Muscle of arm (tissue), 1 donor: ENCODE measurements at regions not wholly inside any gene's neighbourhood (a gene's known extent, or its start where the extent isn't known, plus 50 kb on each side); places are given as distances from the start of the nearest gene placed in this dataset.
A peak's percentile ranks its signal among the peaks of the same experiment; 100 is the strongest.

ENCODE experiments used
- DNase-seq: peaks from one replicate; pipeline ENCODE4 v3.0.0-alpha.2; 2013

GRCh38 chr6:138550346-138550767, 51.1 kb upstream of the NHSL1 start:
- DNase-seq = no peak

DNA sequence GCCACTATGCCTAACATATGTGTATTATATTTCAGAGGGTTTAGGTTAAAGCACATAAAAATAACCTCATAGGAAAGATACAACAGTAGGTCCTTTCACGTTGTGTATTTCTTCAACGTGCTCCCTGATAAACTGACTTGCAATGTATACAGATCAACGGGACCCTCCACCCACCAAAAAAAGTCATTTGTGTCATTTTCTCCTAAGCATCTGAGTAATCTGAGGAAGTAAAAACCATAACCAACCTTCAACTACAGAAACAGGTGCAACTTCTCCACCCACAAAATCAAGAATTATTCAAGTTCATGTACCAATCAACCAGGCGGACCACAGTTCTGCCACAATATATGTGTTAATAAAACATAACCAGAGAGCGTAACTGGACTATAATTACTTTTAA, 54.9 kb upstream of the NHSL1 start:
- no peak for DNase-seq

DNA sequence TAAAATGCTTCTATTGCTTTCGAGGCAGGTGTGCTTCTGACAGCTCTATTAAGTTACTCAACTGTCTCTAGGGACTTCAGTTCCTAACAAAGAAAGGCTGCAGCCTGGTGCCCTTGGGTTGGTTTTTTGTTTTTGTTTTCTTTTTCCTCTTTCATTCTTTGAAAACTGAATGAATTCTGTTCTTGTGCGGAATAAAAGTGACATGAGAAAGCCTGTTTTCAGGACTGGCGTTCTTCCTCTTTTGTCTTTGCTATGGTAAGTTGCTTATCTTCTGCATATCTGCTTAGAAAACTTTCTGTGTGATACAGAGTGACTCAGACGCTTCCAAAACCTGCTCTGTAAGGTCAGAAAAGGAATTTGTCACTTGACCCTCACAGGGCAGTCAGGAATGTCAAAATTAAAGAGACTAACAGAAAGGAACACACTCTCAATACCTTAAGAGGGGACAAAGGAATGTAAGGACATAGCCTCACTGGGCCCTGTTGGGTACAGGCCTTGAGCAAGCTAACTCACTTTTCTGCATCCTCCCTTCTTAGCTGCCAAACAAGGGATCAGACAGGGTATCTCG, 56.2 kb upstream of the NHSL1 start:
- no peak for DNase-seq

DNA sequence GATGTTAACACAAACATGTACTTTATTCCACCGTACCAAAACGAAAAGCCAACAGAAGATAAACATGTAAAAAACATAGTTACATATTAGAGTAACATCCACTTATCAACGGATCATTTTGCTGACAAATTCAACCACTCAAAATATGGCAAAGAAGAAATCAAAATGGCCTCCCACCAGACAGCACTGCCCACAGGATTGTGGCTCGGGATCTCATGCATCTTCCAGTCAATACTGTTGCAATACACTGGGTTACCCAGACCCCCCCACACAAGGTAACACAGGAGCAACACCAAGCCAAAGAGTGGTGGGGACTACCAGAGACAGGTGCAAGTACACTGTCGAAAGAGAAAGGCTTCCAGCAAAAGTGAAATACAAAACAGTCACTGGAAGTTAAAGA, 57.9 kb upstream of the NHSL1 start:
- no peak for DNase-seq

DNA sequence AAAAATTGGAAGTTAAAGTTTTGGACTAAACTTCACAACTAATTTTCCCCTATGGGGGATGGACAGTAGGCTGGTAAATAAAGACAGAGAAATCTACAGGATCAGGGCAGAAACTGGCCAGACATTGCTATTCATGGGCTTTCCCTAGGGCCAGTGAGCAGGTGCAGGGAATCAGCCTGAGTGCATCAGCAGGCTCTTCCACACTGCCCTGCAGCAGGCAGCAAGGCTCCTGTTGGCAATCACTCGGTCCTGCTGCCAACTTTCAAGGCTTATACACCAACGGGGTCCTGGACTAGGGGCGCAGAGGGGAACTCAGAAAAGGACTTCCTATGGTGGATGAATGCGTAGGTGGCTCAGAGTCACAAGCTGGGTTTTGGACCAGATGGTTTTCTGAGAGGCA, 59.8 kb upstream of the NHSL1 start:
- DNase-seq = no peak

DNA sequence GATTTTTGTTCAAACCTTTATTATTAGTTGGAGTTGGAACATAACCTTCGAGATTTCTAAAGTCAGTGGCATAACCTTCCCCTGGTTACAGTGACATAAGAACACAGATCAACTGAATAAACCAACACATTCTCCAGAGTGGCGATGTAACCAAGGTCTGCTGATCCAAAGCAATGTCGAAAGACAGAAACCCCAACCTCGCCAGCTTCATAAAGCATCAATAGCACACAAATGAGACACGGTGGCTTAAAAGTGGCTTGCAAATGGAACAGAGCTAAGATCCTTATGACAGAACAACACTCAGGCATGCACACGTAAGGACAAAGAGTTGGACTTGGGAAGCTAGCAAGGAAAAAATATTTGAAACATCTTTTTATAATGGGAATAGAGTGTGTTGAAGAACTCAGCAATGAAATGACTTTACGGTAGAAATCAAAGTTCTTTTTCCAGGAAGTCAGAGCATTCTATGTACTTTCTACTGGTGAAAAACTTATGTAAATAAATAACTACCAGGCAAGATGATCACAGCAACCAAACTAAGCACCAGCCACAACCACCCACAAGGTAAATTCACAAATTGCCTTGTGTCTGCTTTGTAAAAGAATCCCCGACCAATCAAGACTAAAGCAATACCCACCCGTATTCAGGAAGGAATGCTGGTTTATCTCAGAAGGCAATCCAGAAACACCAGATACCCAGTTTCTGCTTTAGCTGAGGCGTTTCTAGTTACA, 61.0 kb upstream of the NHSL1 start:
- DNase-seq = no peak

GRCh38 chr6:138562691-138563090, 63.4 kb upstream of the NHSL1 start:
- no peak for DNase-seq

GRCh38 chr6:138563231-138563630, 63.9 kb upstream of the NHSL1 start:
- DNase-seq = no peak

GRCh38 chr6:138563650-138564049, 64.4 kb upstream of the NHSL1 start:
- no peak for DNase-seq

DNA sequence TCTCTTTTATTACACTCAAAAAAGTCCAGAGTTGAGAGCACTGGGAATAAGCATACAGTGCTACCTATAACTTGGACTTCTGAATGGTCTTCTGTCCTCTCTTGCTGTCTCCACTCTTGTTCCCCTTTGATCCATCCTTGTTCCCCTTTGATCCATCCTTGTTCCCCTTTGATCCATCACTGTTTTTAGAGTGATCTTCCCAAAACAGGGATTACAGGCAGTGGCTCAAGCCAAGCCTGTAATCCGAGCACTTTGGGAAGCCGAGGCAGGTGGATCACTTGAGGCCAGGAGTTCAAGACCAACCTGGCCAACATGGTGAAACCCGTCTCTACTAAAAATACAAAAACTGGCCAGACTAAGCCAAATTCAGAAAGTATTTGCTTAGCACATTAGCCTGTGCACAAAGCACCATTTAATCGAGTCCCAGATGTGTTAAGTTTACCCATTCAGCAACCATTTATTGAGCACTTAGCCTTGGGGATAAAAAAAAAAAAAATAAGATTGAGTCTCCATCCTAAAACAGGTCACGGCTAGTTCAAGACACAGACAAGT, 65.0 kb upstream of the NHSL1 start:
- no peak for DNase-seq

DNA sequence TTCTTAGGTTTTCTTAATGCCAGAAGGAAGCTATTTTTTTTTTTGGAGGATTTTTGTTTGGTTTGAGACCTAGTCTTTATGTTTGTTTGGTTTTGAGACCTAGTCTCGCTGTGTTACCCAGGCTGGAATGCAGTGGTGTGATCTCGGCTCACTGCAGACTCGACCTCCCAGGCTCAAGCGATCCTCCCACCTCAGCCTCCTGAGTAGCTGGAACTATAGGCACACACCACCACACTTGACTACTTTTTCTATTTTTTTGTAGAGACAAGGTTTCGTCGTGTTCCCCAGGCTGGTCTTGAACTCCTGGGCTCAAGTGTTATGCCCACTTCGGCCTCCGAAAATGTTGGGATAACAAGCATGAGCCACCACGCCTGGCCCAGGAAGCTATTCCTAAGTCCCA, 67.8 kb upstream of the NHSL1 start:
- no peak for DNase-seq

DNA sequence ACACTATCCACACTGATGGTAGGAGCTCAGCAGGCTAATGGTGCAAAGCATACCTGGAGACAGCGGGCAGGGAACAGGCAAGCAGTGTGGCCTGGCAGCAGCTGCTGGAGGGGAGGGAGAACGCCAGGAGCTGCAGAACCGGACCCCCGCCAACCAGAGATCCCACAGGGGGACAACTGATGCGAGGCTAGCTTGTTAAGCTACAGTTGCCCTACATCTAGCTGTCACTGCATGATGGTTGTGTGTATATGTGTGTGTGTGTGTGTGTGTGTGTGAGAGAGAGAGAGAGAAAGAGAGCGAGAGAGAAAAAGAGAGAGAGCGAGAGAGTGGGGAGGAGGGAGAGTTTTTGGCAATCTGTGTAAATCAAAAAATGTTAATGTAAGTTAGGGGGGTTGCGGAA, 69.7 kb upstream of the NHSL1 start:
- DNase-seq = no peak

- no peak for DNase-seq
Measured at GRCh38 chr6:138569554-138569953, 70.3 kb upstream of the NHSL1 start.

- DNase-seq = no peak
Measured at GRCh38 chr6:138569970-138570724, 70.9 kb upstream of the NHSL1 start.

- no peak for DNase-seq
Measured at GRCh38 chr6:138570725-138571029, 71.4 kb upstream of the NHSL1 start.

GRCh38 chr6:138571181-138571580, 71.9 kb upstream of the NHSL1 start:
- no peak for DNase-seq

GRCh38 chr6:138571585-138572166, 72.4 kb upstream of the NHSL1 start:
- DNase-seq = no peak

DNA sequence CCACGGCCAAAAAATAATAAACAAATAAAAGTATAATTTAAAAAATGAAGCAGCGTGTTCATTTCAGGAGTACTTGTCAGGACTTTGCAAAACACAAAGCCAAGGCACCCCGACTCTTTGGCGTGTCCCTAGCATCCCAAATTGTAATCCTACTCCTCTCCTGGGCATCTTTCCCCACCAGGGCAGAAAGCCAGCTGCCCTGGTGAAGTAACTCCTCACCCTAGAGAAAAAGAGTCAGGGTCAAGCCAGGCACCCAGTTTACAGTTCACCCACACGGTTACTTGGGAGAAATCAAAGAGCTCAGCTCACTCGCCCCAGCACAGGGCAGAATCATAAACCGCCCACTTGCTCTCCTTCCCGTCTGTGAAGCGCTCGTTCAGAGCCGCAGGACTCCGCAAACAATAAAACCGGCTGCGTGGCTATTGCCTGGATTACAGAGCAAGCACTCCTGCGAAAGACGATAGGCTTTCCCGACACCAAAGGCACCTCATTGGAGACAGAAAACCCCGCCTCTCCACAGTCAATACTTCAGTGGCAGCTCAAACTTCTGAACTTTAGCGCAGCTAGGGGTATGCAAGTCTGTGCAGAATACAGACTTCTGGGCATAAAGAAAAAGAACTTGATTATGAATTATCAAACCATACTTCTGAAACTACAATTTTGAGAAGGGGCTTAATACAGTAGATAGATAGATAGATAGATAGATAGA, 73.0 kb upstream of the NHSL1 start:
- peak; percentile 83 for DNase-seq

DNA sequence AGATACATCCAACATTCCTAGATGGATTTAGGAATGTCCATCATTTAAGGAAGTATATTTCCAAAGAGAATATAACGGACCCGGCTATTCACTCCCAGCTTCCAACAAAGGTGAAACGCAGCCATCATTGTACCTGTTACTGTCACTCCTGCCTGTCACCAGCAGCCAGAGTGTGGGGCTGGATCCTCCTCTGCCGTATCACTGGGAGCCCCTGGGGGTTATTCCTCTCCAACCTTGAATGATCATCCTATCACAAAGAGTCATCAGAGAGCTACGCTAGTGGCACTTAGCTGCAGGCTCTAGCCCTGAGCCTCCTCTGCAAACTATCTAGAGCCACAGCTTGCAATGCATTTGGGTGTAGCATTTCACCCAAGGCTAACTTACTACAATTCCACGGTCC, 73.6 kb upstream of the NHSL1 start:
- DNase-seq = no peak

- no peak for DNase-seq
Measured at GRCh38 chr6:138575257-138575656, 76.0 kb upstream of the NHSL1 start.

DNA sequence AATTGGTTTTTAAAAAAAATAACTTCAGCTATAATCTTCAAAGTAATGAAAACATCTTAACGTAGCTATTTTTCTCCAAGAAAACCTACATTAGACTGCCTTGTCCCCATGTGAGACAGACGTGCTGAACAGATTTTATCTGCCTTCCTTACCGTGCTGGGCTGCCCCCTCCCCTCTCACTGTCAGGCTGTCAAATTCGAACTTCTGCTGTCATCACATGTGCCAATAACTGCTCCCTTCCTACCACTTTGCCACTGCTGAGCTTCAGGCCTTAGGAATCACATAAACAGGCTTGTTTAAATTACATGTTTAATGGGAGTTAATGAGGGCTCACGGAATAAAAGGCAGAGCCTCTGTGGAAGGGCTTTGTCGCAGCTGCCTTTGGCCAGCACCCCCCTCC, 77.0 kb upstream of the NHSL1 start:
- DNase-seq = no peak
